DMS 273 treated with DMSO at 0.1 percent for 48 hours (cell line): ENCODE measurements at regions not wholly inside any gene's neighbourhood (a gene's known extent, or its start where the extent isn't known, plus 50 kb on each side); places are given as distances from the start of the nearest gene placed in this dataset.

ENCODE experiments used
- DNase-seq: peaks from one replicate; lab custom pipeline; 2025; lab: John Stamatoyannopoulos, UW

- DNase-seq, result no peak
Observed at GRCh38 chr18:74023220-74023619, 124.4 kb downstream of the FBXO15 start.

GRCh38 chr18:74019864-74020263 is 127.8 kb downstream of the FBXO15 start:
- DNase-seq, result no peak

GRCh38 chr18:74013955-74014354 is 133.7 kb downstream of the FBXO15 start:
- no peak for DNase-seq

- DNase-seq, result no peak
Observed at GRCh38 chr18:74012954-74013630, 134.5 kb downstream of the FBXO15 start.

- DNase-seq, result no peak
Observed at GRCh38 chr18:74006143-74006542, 141.5 kb downstream of the FBXO15 start.

- DNase-seq, result no peak
Observed at GRCh38 chr18:74005320-74006109, 142.1 kb downstream of the FBXO15 start.

- no peak for DNase-seq
Observed at GRCh38 chr18:73992242-73993022, 155.2 kb downstream of the FBXO15 start.

GRCh38 chr18:73991570-73991969 is 156.1 kb downstream of the FBXO15 start:
- DNase-seq, result no peak

- DNase-seq, result no peak
Observed at GRCh38 chr18:73990258-73990657, 157.4 kb downstream of the FBXO15 start.

GRCh38 chr18:73987247-73987980 is 160.2 kb downstream of the FBXO15 start:
- DNase-seq, result no peak

- DNase-seq, result no peak
Observed at GRCh38 chr18:73986711-73987110, 160.9 kb downstream of the FBXO15 start.

GRCh38 chr18:73985855-73986625 is 161.6 kb downstream of the FBXO15 start:
- no peak for DNase-seq

GRCh38 chr18:73983970-73984369 is 163.7 kb downstream of the FBXO15 start:
- DNase-seq, result no peak

- DNase-seq, result no peak
Observed at GRCh38 chr18:73983496-73983895, 164.1 kb downstream of the FBXO15 start.

GRCh38 chr18:73981796-73982195 is 165.8 kb downstream of the FBXO15 start:
- DNase-seq, result no peak

GRCh38 chr18:73980289-73980979 is 167.2 kb downstream of the FBXO15 start:
- DNase-seq, result no peak

- DNase-seq, result no peak
Observed at GRCh38 chr18:73979742-73980141, 167.9 kb downstream of the FBXO15 start.

GRCh38 chr18:73976433-73976832 is 171.2 kb downstream of the FBXO15 start:
- no peak for DNase-seq

- no peak for DNase-seq
Observed at GRCh38 chr18:73975266-73975665, 172.4 kb downstream of the FBXO15 start.

- no peak for DNase-seq
Observed at GRCh38 chr18:73973972-73974371, 173.7 kb downstream of the FBXO15 start.

- DNase-seq, result no peak
Observed at GRCh38 chr18:73966954-73967353, 180.7 kb downstream of the FBXO15 start.
